Adrenal gland (tissue), 9 donors: ENCODE measurements at regions not wholly inside any gene's neighbourhood (a gene's known extent, or its start where the extent isn't known, plus 50 kb on each side); places are given as distances from the start of the nearest gene placed in this dataset.

Experiments
- DNase-seq, 7 donors: peaks; one replicate each; pipeline ENCODE4 v3.0.0-alpha.2; 2019 to 2020
- H3K27ac ChIP-seq, 5 donors: fragments of 200-600 bp; sonication (generic) in 4 of 5; 1 replicate in 3 of 5; 2 replicates in 2 of 5; pipeline versions ENCODE4 v1.5.1 to v1.8.0; 2016 to 2020; ENCODE audit warnings: mild to moderate bottlenecking in 1 of 5
- H3K27me3 ChIP-seq: fragments of 200-600 bp; 2 replicates; pipeline ENCODE4 v1.8.0; 2021
- H3K36me3 ChIP-seq, 2 donors: fragments of 200-600 bp; replicated peaks in 1 of 2; 1 replicate in 1 of 2; 2 replicates in 1 of 2; pipeline versions ENCODE4 v1.5.1 to v1.8.0; 2018 to 2022
- H3K4me1 ChIP-seq, 2 donors: fragments of 200-600 bp; replicated peaks in 1 of 2; 1 replicate in 1 of 2; 2 replicates in 1 of 2; pipeline versions ENCODE4 v1.5.1 to v1.8.0; 2018 to 2021
- H3K4me3 ChIP-seq, 4 donors: fragments of 200-600 bp; sonication (generic) in 3 of 4; one replicate each; pipeline ENCODE4 v1.5.1; 2016 to 2018
- H3K9me3 ChIP-seq, 3 donors: fragments of 200-600 bp; sonication (generic) in 1 of 3; replicated peaks in 1 of 3; 1 replicate in 2 of 3; 2 replicates in 1 of 3; pipeline versions ENCODE4 v1.5.1 to v1.8.0; 2016 to 2021
- POLR2A ChIP-seq, 2 donors: fragments of 450-650 bp; IDR thresholded peaks; one replicate each; pipeline ENCODE4 v1.6.1; 2017; ENCODE audit warnings: antibody characterized with exemption in 2 of 2, mild to moderate bottlenecking in 2 of 2, moderate library complexity in 1 of 2
- WGBS, 4 donors: extraction: QIAGEN DNeasy Blood & Tissue Kit in 2 of 4; methylation state at CpG; one replicate each; pipeline versions ENCODE4 v1.1.5 to v1.1.7; 2013 to 2017; 5-methylcytosine and 5-hydroxymethylcytosine counted together
- intact Hi-C, 2 donors: fragments of 100-400 bp; cut with DNase I; formaldehyde crosslinking; loops; one replicate each; pipeline versions ENCODE4 v1.14.1 to v1.15.0; 2022 to 2023
- TF ChIP-seq, protein P1 (sequence below), 6 experiments: fragments of 450-650 bp in 4 of 6; fragments of 200-600 bp in 2 of 6; sonication (generic) in 1 of 6; IDR thresholded peaks; 1 replicate in 5 of 6; 2 replicates in 1 of 6; pipeline versions ENCODE4 v1.5.1 to v1.8.0; 2016 to 2021; ENCODE audit warnings: antibody characterized with exemption in 6 of 6, mild to moderate bottlenecking in 2 of 6, moderate library complexity in 1 of 6
- donor health status: healthy with polysubstance abuse.
- donor health status: Bipolar disorder and iron deficiency.
- donor health status: DM: yes; HTN: yes; CAD: no.
- donor health status: DM: no; HTN: no; CAD: no.
- donor health status: DM: no; HTN: no; CAD: no.

DNA sequence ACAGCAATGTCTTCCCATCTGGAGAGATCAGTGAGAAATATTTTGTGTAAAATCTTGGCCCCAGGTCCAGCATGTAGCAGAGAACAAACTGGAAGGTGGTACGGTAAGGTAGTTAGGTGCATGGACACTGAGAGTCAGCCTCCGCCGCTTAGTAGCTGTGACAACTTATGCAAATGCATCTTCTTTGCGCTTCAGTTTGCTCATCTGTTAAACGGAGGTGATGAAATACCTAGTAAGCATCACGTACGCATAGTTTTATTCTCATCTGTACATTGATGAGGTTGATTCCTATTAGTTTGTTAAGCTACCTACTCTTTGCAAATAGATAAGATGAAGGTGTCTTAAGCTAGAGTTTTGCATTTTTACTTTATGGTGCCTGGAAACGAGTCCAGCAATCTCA is 80.0 kb upstream of the MSX1 start:
- H3K27me3 ChIP-seq, result no peaks in the 10 kb centered on the region
- no peak overlapping the region for H3K4me3 ChIP-seq
- H3K4me1 ChIP-seq, result no peaks in the 10 kb centered on the region
- TF ChIP-seq POLR2A (IDR thresholded peaks at IDR 0.05), result no peak
- TF ChIP-seq, protein P1, sequence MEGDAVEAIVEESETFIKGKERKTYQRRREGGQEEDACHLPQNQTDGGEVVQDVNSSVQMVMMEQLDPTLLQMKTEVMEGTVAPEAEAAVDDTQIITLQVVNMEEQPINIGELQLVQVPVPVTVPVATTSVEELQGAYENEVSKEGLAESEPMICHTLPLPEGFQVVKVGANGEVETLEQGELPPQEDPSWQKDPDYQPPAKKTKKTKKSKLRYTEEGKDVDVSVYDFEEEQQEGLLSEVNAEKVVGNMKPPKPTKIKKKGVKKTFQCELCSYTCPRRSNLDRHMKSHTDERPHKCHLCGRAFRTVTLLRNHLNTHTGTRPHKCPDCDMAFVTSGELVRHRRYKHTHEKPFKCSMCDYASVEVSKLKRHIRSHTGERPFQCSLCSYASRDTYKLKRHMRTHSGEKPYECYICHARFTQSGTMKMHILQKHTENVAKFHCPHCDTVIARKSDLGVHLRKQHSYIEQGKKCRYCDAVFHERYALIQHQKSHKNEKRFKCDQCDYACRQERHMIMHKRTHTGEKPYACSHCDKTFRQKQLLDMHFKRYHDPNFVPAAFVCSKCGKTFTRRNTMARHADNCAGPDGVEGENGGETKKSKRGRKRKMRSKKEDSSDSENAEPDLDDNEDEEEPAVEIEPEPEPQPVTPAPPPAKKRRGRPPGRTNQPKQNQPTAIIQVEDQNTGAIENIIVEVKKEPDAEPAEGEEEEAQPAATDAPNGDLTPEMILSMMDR (IDR thresholded peaks at IDR 0.05), result no peak
- 78 to 89% (median 85%) methylated on average over 8 of the region's 8 CpGs for WGBS, 4 donors
- intact Hi-C loops, result no loop called here
- H3K27ac ChIP-seq, result no peak overlapping the region
- no peaks in the 10 kb centered on the region for H3K9me3 ChIP-seq
- no peak for DNase-seq
- no peaks in the 10 kb centered on the region for H3K36me3 ChIP-seq

DNA sequence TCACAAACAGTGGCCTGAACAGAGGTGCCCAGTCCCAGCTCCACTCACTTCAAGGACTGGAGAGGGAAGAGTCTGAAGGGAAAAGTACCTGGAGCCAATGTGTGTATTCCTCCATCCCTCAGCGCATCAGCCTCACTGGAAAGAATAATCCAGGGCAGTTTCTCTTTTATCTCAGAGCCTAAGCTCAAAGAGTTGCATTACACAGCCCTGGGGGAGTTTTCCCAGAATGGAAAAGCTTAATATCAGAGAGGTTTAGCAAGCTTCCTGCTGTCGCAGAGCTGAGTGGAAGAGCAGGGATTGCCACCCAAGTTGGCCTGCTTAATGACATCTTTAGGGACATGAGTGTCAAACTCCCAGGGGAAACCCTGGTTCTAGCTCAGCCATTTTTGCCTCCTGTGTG is 80.4 kb upstream of the MSX1 start:
- intact Hi-C loops, result no loop called here
- no peak overlapping the region for H3K27ac ChIP-seq
- H3K4me3 ChIP-seq, result no peak overlapping the region
- no peaks in the 10 kb centered on the region for H3K27me3 ChIP-seq
- no peak for DNase-seq
- no peak for TF ChIP-seq POLR2A (IDR thresholded peaks at IDR 0.05)
- TF ChIP-seq, protein P1 (IDR thresholded peaks at IDR 0.05), result no peak
- H3K4me1 ChIP-seq, result no peaks in the 10 kb centered on the region
- WGBS, 4 donors, result 89 to 92% (median 91%) methylated on average over 2 of the region's 2 CpGs
- H3K9me3 ChIP-seq, result no peaks in the 10 kb centered on the region
- no peaks in the 10 kb centered on the region for H3K36me3 ChIP-seq

DNA sequence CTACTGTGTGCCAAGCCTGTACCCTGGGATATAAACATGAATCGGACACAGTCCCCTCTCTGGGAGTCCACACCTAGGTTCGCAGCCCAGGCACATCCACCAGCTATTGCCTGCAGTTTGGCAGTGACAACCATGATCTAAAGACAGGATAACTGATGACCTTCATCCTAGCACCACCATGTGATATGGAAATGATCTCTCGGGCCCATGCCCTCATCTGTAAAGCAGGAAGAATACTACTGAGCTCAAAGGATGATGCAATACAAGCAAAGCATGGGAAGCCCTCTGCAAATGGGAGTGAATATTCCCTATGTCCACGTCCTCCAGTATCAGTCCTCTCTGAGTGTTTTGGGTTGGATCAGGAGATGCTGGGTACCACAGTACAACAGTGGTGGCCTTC is 80.9 kb upstream of the MSX1 start:
- H3K4me1 ChIP-seq, result no peaks in the 10 kb centered on the region
- WGBS, 4 donors, result 75 to 84% (median 76%) methylated on average over 4 of the region's 4 CpGs
- no peaks in the 10 kb centered on the region for H3K27me3 ChIP-seq
- no peak for TF ChIP-seq POLR2A (IDR thresholded peaks at IDR 0.05)
- TF ChIP-seq, protein P1 (IDR thresholded peaks at IDR 0.05), result no peak
- no peak overlapping the region for H3K4me3 ChIP-seq
- H3K36me3 ChIP-seq, result no peaks in the 10 kb centered on the region
- no peak for DNase-seq
- intact Hi-C loops, result no loop called here
- H3K9me3 ChIP-seq, result no peaks in the 10 kb centered on the region
- H3K27ac ChIP-seq, result no peak overlapping the region

DNA sequence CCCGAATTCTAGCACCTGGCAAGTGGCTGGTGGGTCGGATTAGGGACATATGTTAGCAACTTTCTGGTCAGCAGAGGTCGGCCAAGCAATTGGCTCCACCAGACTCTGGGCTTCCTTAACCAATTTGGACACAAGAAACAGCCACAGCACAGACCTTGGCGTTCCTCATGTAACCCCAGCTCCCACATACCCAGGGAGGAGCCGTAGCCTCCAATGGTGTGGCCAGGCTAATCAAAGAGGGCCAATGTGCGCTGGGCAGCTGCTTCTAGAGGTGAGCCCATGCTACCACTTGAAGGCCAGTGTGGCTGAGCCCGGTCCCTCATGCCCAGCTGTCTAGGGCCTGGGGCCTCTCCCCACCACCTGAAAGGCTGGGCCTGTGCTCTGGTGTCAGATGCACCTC is 82.5 kb upstream of the MSX1 start:
- Histone ChIP-seq H3K36me3 (no peaks in the 10 kb centered on the region), H3K27me3 (no peaks in the 10 kb centered on the region), H3K27ac (no peak overlapping the region), H3K4me1 (no peaks in the 10 kb centered on the region), H3K4me3 (no peak overlapping the region), H3K9me3 (no peaks in the 10 kb centered on the region)
- intact Hi-C loops, result no loop called here
- 90 to 97% (median 92%) methylated on average over 2 to 7 of the region's 7 CpGs for WGBS, 4 donors
- no peak for DNase-seq
- TF ChIP-seq POLR2A (IDR thresholded peaks at IDR 0.05), result no peak
- TF ChIP-seq, protein P1 (IDR thresholded peaks at IDR 0.05), result no peak
